ENCODE measurements at regions not wholly inside any gene's neighbourhood (a gene's known extent, or its start where the extent isn't known, plus 50 kb on each side); places are given as distances from the start of the nearest gene placed in this dataset.

GRCh38 chr2:181138816-181139215 lies 158.4 kb downstream of the UBE2E3 start:
- TF ChIP-seq, protein P1, sequence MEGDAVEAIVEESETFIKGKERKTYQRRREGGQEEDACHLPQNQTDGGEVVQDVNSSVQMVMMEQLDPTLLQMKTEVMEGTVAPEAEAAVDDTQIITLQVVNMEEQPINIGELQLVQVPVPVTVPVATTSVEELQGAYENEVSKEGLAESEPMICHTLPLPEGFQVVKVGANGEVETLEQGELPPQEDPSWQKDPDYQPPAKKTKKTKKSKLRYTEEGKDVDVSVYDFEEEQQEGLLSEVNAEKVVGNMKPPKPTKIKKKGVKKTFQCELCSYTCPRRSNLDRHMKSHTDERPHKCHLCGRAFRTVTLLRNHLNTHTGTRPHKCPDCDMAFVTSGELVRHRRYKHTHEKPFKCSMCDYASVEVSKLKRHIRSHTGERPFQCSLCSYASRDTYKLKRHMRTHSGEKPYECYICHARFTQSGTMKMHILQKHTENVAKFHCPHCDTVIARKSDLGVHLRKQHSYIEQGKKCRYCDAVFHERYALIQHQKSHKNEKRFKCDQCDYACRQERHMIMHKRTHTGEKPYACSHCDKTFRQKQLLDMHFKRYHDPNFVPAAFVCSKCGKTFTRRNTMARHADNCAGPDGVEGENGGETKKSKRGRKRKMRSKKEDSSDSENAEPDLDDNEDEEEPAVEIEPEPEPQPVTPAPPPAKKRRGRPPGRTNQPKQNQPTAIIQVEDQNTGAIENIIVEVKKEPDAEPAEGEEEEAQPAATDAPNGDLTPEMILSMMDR (IDR thresholded peaks at IDR 0.05; ENCODE audit: borderline replicate concordance, insufficient read depth, low read depth, low read length), result no peak
- H3K4me3 ChIP-seq (ENCODE audit: low read depth, low read length), result no peak overlapping the region

DNA sequence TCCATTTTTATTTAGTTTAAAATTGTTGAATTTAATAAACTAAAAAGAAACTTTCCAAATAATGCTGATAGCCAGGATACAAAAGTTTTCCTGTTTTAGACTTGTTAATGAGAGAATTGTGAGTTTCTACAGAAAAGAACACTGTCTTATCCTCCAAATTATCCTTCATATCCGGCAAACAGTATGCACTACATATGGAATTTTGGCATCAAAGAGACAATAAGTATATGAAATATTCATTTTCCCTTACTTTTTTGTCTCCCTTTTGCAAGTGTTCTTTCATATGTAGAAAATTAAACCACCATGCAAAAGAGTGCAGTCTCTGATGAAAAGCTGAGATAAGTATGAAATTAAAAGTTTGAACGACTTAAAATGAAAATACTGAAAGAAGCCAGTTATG lies 159.4 kb downstream of the UBE2E3 start:
- TF ChIP-seq, protein P1 (IDR thresholded peaks at IDR 0.05; ENCODE audit: borderline replicate concordance, insufficient read depth, low read depth, low read length), result no peak

DNA sequence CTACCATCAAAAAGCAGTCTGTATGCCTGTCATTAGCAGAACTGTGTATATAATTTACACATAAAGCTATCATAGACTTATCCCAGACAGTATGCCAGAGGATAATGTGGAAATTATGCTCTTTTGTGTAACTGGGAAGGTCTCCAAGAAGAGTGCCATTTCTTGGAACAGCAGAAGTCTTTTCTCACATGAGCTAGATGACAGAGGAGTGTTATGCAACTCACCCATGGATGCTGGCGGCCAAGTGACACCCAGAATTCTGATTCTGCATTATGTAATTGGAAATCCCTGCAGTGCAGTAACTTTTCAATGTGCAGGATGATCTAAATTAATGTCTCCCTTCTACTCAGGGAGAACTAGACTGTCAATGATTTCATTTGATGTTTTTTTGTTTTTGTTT lies 160.0 kb downstream of the UBE2E3 start:
- TF ChIP-seq, protein P1 (IDR thresholded peaks at IDR 0.05; ENCODE audit: borderline replicate concordance, insufficient read depth, low read depth, low read length), result no peak

More for the DNA sequence above, 159.4 kb downstream of the UBE2E3 start:
- no peak overlapping the region for H3K4me3 ChIP-seq (ENCODE audit: low read depth, low read length)

GRCh38 chr2:181140928-181141327 lies 160.5 kb downstream of the UBE2E3 start:
- H3K4me3 ChIP-seq (ENCODE audit: low read depth, low read length), result no peak overlapping the region
- TF ChIP-seq, protein P1 (IDR thresholded peaks at IDR 0.05; ENCODE audit: borderline replicate concordance, insufficient read depth, low read depth, low read length), result no peak

More for the DNA sequence above, 160.0 kb downstream of the UBE2E3 start:
- no peak overlapping the region for H3K4me3 ChIP-seq (ENCODE audit: low read depth, low read length)

GRCh38 chr2:181141676-181142075 lies 161.3 kb downstream of the UBE2E3 start:
- TF ChIP-seq, protein P1 (IDR thresholded peaks at IDR 0.05; ENCODE audit: borderline replicate concordance, insufficient read depth, low read depth, low read length), result no peak
- H3K4me3 ChIP-seq (ENCODE audit: low read depth, low read length), result no peak overlapping the region

DNA sequence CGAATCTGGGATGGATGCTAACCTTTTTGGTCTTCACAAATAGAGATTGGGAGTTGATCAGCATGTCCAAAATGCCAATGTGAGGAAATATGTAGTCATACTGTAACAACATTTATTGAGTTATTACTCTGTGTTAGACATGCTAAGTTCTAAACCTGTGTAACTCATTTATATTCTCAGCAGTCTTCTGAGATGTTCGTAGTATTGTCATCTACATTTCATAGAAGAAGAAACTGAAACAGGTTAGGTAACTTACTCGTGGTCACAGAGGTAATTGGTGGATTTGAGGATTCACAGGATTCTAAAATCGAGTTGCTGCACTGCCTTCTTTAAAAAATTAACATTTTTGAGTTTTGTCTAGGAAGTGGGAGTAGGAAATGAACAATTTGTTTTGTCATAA lies 162.1 kb downstream of the UBE2E3 start:
- TF ChIP-seq, protein P1 (IDR thresholded peaks at IDR 0.05; ENCODE audit: borderline replicate concordance, insufficient read depth, low read depth, low read length), result no peak
- no peak overlapping the region for H3K4me3 ChIP-seq (ENCODE audit: low read depth, low read length)

- TF ChIP-seq, protein P1 (IDR thresholded peaks at IDR 0.05; ENCODE audit: borderline replicate concordance, insufficient read depth, low read depth, low read length), result no peak
- H3K4me3 ChIP-seq (ENCODE audit: low read depth, low read length), result no peak overlapping the region
These were observed 163.4 kb downstream of the UBE2E3 start for GRCh38 chr2:181143790-181144300.

All from GM12875 (cell line).